DND-41 (cell line): ENCODE measurements at regions not wholly inside any gene's neighbourhood (a gene's known extent, or its start where the extent isn't known, plus 50 kb on each side); places are given as distances from the start of the nearest gene placed in this dataset.

Experiments used
- CTCF ChIP-seq: IDR thresholded peaks from 2 replicates; pipeline ENCODE4 v1.5.1; 2012; ENCODE audit warnings: borderline replicate concordance, low read length, moderate library complexity, mild to moderate bottlenecking; ENCODE audit not compliant: poor library complexity, severe bottlenecking; ENCODE audit errors: extremely low read depth
- EZH2 ChIP-seq: IDR thresholded peaks from 3 replicates; pipeline ENCODE4 v1.6.1; 2012; ENCODE audit warnings: borderline replicate concordance, low read depth, mild to moderate bottlenecking, moderate library complexity, low read length, inconsistent platforms; ENCODE audit not compliant: severe bottlenecking

GRCh38 chr16:5505091-5505887 lies 407.7 kb upstream of the EEF2KMT start:
- TF ChIP-seq CTCF (no peak), EZH2 (no peak)
